IPS-15b (cell line): ENCODE measurements at regions not wholly inside any gene's neighbourhood (a gene's known extent, or its start where the extent isn't known, plus 50 kb on each side); places are given as distances from the start of the nearest gene placed in this dataset.

ENCODE experiments used
- H3K27me3 ChIP-seq: one replicate; pipeline ENCODE4 v1.6.1; 2013; ENCODE audit warnings: low read length; ENCODE audit not compliant: control insufficient read depth, insufficient read depth
- H3K36me3 ChIP-seq: one replicate; pipeline ENCODE4 v1.6.1; 2013; ENCODE audit warnings: low read length; ENCODE audit not compliant: control insufficient read depth, insufficient read depth
- H3K4me1 ChIP-seq: one replicate; pipeline ENCODE4 v1.6.1; 2013; ENCODE audit warnings: mild to moderate bottlenecking, low read length; ENCODE audit not compliant: control insufficient read depth, insufficient read depth
- H3K4me3 ChIP-seq: one replicate; pipeline ENCODE4 v1.5.1; 2013; ENCODE audit warnings: low read depth, low read length
- H3K9ac ChIP-seq: one replicate; pipeline ENCODE4 v1.6.1; 2013; ENCODE audit warnings: low read depth, mild to moderate bottlenecking, low read length
- H3K9me3 ChIP-seq: one replicate; pipeline ENCODE4 v1.6.1; 2013; ENCODE audit warnings: mild to moderate bottlenecking, low read length; ENCODE audit not compliant: control insufficient read depth, insufficient read depth

GRCh38 chr4:110801591-110801990 lies 178.7 kb upstream of the PITX2 start:
- H3K27me3 ChIP-seq: no peaks in the 10 kb centered on the region

GRCh38 chr4:110808351-110808878 lies 185.5 kb upstream of the PITX2 start:
- Histone ChIP-seq H3K4me3 (no peak overlapping the region), H3K27me3 (no peaks in the 10 kb centered on the region), H3K36me3 (no peaks in the 10 kb centered on the region), H3K4me1 (no peaks in the 10 kb centered on the region), H3K9me3 (no peaks in the 10 kb centered on the region), H3K9ac (no peak overlapping the region)

More at GRCh38 chr4:110801591-110801990, 178.7 kb upstream of the PITX2 start:
- Histone ChIP-seq H3K9ac (no peak overlapping the region), H3K4me3 (no peak overlapping the region), H3K4me1 (no peaks in the 10 kb centered on the region), H3K36me3 (no peaks in the 10 kb centered on the region), H3K9me3 (no peaks in the 10 kb centered on the region)

GRCh38 chr4:110815950-110816349 lies 193.1 kb upstream of the PITX2 start:
- Histone ChIP-seq H3K9ac (no peak overlapping the region), H3K4me3 (no peak overlapping the region), H3K36me3 (no peaks in the 10 kb centered on the region), H3K9me3 (no peaks in the 10 kb centered on the region), H3K4me1 (no peaks in the 10 kb centered on the region), H3K27me3 (no peaks in the 10 kb centered on the region)

- Histone ChIP-seq H3K9me3 (no peaks in the 10 kb centered on the region), H3K9ac (no peak overlapping the region), H3K27me3 (no peaks in the 10 kb centered on the region), H3K36me3 (no peaks in the 10 kb centered on the region), H3K4me1 (no peaks in the 10 kb centered on the region), H3K4me3 (no peak overlapping the region)
These were observed 193.5 kb upstream of the PITX2 start for GRCh38 chr4:110816367-110816766.

GRCh38 chr4:110821186-110821585 lies 198.3 kb upstream of the PITX2 start:
- Histone ChIP-seq H3K4me3 (no peak overlapping the region), H3K4me1 (no peaks in the 10 kb centered on the region), H3K9ac (no peak overlapping the region), H3K9me3 (no peaks in the 10 kb centered on the region), H3K27me3 (no peaks in the 10 kb centered on the region), H3K36me3 (no peaks in the 10 kb centered on the region)

GRCh38 chr4:110823251-110823650 lies 200.4 kb upstream of the PITX2 start:
- no peak overlapping the region for H3K4me3 ChIP-seq
- no peaks in the 10 kb centered on the region for H3K4me1 ChIP-seq
- H3K27me3 ChIP-seq: no peaks in the 10 kb centered on the region
- H3K9ac ChIP-seq: no peak overlapping the region
- no peaks in the 10 kb centered on the region for H3K36me3 ChIP-seq
- H3K9me3 ChIP-seq: no peaks in the 10 kb centered on the region

- H3K27me3 ChIP-seq: no peaks in the 10 kb centered on the region
- no peaks in the 10 kb centered on the region for H3K4me1 ChIP-seq
- no peaks in the 10 kb centered on the region for H3K9me3 ChIP-seq
- H3K9ac ChIP-seq: no peak overlapping the region
- no peak overlapping the region for H3K4me3 ChIP-seq
- no peaks in the 10 kb centered on the region for H3K36me3 ChIP-seq
These were observed 201.5 kb upstream of the PITX2 start for GRCh38 chr4:110824344-110824743.

GRCh38 chr4:110826656-110827055 lies 203.8 kb upstream of the PITX2 start:
- H3K4me3 ChIP-seq: no peak overlapping the region
- H3K36me3 ChIP-seq: no peaks in the 10 kb centered on the region
- H3K9me3 ChIP-seq: no peaks in the 10 kb centered on the region
- H3K4me1 ChIP-seq: no peaks in the 10 kb centered on the region
- no peak overlapping the region for H3K9ac ChIP-seq
- no peaks in the 10 kb centered on the region for H3K27me3 ChIP-seq

GRCh38 chr4:110830461-110830860 lies 207.6 kb upstream of the PITX2 start:
- Histone ChIP-seq H3K4me3 (no peak overlapping the region), H3K27me3 (no peaks in the 10 kb centered on the region)

GRCh38 chr4:110837896-110838450 lies 215.1 kb upstream of the PITX2 start:
- Histone ChIP-seq H3K36me3 (no peaks in the 10 kb centered on the region), H3K9ac (no peak overlapping the region), H3K4me1 (peaks cover 2% of the 10 kb centered on the region), H3K9me3 (no peaks in the 10 kb centered on the region), H3K4me3 (no peak overlapping the region), H3K27me3 (no peaks in the 10 kb centered on the region)

More at GRCh38 chr4:110830461-110830860, 207.6 kb upstream of the PITX2 start:
- H3K36me3 ChIP-seq: no peaks in the 10 kb centered on the region
- no peaks in the 10 kb centered on the region for H3K9me3 ChIP-seq
- H3K4me1 ChIP-seq: no peaks in the 10 kb centered on the region
- no peak overlapping the region for H3K9ac ChIP-seq

- Histone ChIP-seq H3K9me3 (no peaks in the 10 kb centered on the region), H3K36me3 (no peaks in the 10 kb centered on the region), H3K4me1 (peaks cover 2% of the 10 kb centered on the region), H3K27me3 (no peaks in the 10 kb centered on the region), H3K4me3 (no peak overlapping the region), H3K9ac (no peak overlapping the region)
These were observed 217.4 kb upstream of the PITX2 start for GRCh38 chr4:110840221-110840654.

- Histone ChIP-seq H3K9me3 (no peaks in the 10 kb centered on the region), H3K9ac (no peak overlapping the region), H3K4me1 (no peaks in the 10 kb centered on the region)
These were observed 225.9 kb upstream of the PITX2 start for GRCh38 chr4:110848787-110849186.

More at GRCh38 chr4:110848787-110849186, 225.9 kb upstream of the PITX2 start:
- Histone ChIP-seq H3K4me3 (no peak overlapping the region), H3K36me3 (no peaks in the 10 kb centered on the region), H3K27me3 (no peaks in the 10 kb centered on the region)
